ENCODE measurements at regions not wholly inside any gene's neighbourhood (a gene's known extent, or its start where the extent isn't known, plus 50 kb on each side); places are given as distances from the start of the nearest gene placed in this dataset.
"Not testable (repeated sequence)": the region's sequence is repeated elsewhere in the genome, so short reads cannot be mapped to it uniquely, and the experiment has no call there.

DNA sequence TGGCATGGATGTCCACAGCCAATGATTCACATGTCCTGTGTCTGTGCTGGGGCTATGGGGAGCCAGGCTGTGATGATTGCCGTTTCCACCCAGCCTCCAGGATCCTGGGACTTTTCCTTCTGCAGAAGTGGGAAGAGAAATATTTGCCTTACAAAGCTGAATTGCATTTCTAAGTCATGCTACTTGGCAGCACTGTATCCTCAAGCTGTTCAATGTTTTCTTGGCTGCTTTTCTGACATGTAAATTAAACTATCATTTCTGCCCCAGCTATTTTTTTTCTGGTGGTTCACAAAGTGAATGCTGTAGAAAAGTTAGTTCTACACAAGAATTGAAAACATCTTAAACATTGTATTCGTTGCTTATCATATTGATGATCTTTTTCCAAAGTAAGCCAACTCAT is 51.9 kb upstream of the TCERG1L start:
- no peak for DNase-seq (ENCODE audit: low read depth)

DNA sequence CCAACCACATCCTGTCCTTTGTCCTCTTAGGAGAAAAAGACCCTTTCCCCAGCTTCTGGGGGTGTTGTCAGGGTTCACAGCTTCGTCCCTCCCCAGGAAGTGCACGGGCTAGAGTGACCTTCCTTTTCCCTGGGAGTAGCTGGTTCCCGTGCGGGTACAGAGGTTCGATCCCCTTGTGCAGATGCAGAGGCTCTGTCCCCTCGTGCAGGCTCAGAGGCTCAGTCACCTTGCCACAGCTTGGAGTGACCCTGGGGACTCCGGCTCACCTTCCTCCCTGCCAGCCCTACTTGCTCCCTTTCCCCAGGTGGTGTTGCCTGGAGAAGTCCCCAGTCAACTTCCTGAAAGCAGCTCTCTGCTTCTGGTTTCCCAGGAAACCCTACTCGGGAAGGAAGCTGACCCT is 60.0 kb upstream of the TCERG1L start:
- DNase-seq (ENCODE audit: low read depth), result no peak

DNA sequence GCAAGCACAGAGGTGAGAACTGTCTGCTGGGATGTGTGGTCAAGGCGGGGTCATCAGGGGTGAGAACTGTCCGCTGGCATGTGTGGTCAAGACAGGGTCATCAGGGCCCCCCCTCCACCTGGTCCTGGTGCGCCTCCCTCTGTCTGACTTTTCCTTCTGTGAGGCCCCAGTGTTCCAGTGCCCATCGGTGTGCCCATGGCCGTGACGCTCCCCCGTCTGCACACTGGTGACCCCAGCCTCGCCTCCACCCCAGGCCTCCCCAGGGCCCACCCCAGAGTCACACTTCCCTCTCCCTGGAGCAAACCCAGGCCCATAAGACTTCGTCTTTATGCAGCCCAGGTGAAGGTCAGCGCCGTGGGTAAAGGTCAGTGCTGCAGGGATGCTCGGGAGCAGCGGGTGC is 70.1 kb upstream of the TCERG1L start:
- no peak for DNase-seq (ENCODE audit: low read depth)

- not testable (repeated sequence) for DNase-seq (ENCODE audit: low read depth)
Observed at GRCh38 chr10:131385161-131385872, 73.8 kb upstream of the TCERG1L start.

DNA sequence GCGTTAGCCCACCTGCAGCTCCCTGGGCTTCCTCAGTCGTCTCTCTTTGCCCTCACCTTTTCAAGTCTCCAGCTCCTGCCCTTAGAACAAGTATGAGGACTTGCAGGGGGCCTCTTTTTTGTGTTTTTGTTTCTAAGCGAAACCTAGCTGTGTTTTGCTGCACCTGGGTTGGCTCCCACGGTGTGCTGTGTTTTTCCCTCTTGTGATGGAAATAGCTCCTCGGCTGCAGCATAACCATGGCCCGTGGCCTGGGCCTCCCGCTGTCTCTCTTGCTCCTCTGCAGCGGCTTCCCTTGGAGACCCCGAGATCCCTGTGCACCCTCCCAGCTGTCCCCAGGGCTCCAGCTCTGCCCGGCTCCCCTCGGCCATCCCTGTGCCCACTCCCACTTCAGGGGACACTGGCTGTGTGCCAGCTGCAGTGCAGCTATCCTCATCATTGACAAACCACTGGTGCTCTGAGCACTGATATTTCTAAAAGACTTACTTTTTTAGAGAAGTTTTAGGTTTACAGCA is 75.6 kb upstream of the TCERG1L start:
- no peak for DNase-seq (ENCODE audit: low read depth)

- no peak for DNase-seq (ENCODE audit: low read depth)
Observed at GRCh38 chr10:131391936-131392335, 80.4 kb upstream of the TCERG1L start.

DNA sequence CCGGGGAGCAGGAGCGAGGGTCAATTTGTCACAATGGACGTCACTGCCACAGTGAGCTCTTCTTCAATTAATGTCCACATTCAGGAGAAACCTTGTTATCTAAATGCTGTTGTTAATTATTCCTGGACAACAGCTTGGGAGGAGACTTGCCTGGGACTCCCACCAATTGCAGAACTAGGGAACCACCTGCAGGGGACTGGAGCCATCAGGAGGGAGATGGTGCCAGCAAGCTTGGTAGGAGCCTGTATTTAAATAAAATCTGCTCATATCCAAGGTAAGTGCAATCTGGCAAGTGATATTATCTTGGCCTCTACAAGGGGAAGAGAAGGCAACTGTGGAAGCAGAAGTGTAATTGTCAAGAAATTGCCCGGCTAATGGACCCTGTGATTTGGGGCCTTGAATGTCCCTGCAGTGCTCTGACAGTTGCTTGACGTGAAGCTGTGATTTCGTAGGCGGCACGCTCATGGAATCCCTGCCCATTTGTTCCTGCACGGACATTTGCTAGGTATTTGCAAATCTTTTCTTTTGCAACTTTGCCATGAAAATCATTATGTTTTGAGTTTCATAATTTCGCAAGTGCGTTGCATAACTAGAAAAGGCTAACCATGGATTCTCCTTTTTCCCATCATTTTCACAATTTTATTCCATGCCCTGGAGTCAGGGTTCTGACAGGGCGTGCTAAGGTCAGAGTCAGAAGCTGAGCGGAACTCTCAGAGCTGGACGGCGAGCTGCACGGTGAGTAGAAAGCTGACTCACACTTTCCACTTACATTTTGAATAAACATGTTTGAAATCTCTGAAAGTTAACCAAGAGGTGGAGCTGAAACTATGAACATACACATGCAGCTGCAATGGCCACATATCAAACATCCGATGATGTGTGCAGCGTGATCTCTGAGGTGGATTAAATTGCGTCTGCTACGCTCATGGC is 84.9 kb upstream of the TCERG1L start:
- no peak for DNase-seq (ENCODE audit: low read depth)

GRCh38 chr10:131398166-131398565 is 86.6 kb upstream of the TCERG1L start:
- DNase-seq (ENCODE audit: low read depth), result no peak

GRCh38 chr10:131399981-131400380 is 88.5 kb upstream of the TCERG1L start:
- DNase-seq (ENCODE audit: low read depth), result no peak

- DNase-seq (ENCODE audit: low read depth), result no peak
Observed at GRCh38 chr10:131400513-131400912, 89.0 kb upstream of the TCERG1L start.

DNA sequence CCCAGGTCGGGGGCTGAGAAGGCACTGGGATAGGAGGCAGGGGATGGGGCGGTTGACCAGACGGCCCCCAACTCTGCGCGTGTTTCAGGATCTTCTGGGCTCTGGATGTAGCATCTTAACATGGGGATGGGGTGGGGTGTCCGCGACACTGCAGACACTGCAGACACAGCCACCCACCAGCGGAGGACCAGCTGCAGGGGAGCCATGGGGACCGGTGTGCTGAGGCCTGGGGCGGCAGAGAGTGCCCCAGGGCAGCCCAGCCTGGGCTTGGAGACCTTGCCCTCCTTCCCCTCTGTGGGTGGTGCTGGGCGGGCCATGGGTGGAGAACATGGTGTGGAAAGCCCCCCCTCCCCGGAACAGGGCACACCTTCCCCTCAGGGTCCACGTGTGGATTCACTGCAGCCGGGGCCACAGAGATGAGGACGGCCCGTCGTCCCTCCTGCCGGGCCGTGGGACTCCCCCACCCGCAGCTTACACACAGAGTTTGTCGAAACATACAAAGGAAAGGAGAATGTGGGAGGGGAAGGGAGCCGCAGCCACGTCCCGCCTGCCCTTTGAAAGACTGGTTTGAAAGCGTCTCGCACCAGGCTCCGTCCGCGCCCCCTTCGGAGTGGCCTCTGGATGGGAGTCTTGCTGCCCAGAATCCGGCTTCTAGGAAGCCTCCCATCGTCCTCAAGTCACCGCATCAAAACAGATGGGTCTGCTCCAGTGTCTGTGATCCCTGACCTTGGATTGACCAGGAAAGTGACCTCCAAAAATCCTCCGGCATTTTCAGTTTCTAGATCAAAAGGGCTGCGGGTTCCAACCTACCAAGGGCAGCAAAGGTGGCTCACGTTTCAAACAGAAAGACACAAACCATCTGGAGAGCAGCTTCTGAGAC is 91.5 kb upstream of the TCERG1L start:
- DNase-seq (ENCODE audit: low read depth), result no peak

DNA sequence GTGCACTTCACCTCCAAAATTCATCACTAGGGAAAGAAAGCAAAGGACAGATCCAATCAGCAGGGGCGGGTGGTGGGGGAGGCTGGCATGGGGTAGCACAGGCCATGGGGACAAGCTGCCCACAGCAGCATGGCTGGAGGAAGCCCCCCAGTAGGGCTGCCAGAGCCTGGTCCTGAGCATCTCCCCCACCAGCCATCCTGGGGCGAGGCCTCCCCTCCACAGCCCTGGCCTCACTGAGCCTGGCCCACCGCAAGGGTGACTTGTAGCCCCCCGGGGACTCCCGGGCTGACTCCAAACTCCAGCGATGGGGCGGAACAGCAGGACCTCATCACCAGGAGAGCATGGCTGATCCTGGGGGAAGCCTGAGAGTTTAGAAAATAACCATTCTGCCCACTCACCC is 92.4 kb upstream of the TCERG1L start:
- no peak for DNase-seq (ENCODE audit: low read depth)

- DNase-seq (ENCODE audit: low read depth), result no peak
Observed at GRCh38 chr10:131404886-131405285, 93.4 kb upstream of the TCERG1L start.

GRCh38 chr10:131406676-131407392 is 95.3 kb upstream of the TCERG1L start:
- DNase-seq (ENCODE audit: low read depth), result no peak

DNA sequence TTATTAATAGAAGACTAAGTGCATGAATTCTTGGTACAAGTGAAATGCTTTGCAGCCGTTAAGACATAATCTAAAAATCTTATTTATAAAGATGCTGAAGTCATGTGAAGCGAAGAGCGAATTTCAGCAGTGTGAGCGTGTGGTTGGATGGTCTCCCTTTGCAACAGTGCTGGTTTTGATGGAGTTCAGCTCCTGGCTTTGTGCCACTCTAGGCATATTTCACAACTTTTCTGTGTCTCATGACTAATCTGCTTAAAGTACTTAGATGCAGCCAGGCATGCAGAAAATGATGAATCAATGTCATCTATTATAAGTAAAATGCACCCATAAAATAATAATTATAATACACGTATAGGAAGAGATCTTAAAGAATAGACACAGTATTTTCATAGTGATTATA is 107.2 kb upstream of the TCERG1L start:
- DNase-seq (ENCODE audit: low read depth), result no peak

- no peak for DNase-seq (ENCODE audit: low read depth)
Observed at GRCh38 chr10:131419797-131420196, 108.3 kb upstream of the TCERG1L start.

DNA sequence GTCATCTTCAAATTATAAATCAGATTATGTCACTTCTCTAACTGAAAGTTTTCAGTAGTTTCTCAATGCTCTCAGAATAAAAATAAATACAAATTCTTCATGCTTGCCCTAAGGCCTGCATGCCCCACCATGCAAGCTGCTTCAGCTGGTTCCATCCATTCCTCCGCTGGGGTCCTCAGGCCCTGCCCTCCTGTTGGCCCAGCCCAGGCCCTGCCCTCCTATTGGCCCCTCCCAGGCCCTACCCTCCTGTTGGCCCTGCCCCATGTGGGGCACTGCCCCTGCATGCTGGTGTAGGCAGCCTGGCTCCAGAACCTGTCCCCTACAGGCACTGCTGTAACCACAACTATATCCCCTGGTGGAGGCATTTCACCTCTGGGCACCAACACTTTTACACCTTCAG is 109.3 kb upstream of the TCERG1L start:
- DNase-seq (ENCODE audit: low read depth), result no peak

DNA sequence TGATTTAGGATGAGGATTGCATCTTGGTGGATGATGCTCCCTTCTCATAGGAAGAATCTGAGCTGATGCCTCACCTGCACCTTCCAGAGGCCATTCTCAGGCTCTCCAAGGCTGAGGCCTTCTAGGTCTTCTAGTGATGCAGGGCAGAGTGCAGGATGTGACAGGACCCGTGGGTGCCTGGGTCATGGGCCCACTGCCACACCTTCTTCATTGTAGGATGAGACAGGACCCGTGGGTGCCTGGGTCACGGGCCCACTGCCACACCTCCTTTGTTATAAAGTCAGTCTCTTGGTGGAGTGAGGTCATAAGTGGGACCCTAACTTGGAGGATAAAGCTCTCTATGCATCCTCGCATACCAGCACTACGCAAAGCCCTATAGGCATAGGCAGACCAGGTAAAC is 109.9 kb upstream of the TCERG1L start:
- no peak for DNase-seq (ENCODE audit: low read depth)

DNA sequence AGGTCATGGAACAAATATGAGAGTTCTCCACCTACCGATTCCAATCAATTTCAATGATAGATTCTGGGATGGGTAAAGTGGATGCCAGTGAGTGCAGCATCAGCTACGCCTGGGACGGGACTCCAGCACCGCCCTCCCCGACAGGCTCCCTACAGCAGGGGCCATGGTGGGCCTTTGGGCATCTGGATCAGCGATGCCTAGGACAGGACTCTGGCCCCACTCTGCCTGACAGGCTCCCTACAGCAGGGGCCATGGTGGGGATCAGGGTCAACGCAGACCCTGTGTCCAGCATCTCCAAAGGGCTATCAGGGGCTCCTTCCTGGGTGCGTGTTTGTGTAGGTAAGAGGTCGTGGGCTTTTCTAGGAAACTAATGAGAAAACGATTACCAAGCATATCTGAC is 111.2 kb upstream of the TCERG1L start:
- no peak for DNase-seq (ENCODE audit: low read depth)

GRCh38 chr10:131424053-131424452 is 112.5 kb upstream of the TCERG1L start:
- DNase-seq (ENCODE audit: low read depth), result no peak

GRCh38 chr10:131424836-131425491 is 113.4 kb upstream of the TCERG1L start:
- no peak for DNase-seq (ENCODE audit: low read depth)

Measured in LHCN-M2 (cell line).